Trophoblast cell (in vitro differentiated cells and primary cell): ENCODE measurements at regions not wholly inside any gene's neighbourhood (a gene's known extent, or its start where the extent isn't known, plus 50 kb on each side); places are given as distances from the start of the nearest gene placed in this dataset.

Source experiments
- DNase-seq, 2 donors: peaks; one replicate each; pipeline ENCODE4 v3.0.0-alpha.2; 2016
- H2AFZ ChIP-seq: 2 replicates; pipeline ENCODE4 v1.6.1; 2013; ENCODE audit warnings: low read length, moderate library complexity, mild to moderate bottlenecking; ENCODE audit not compliant: insufficient read depth, poor library complexity
- H2AK5ac ChIP-seq: 2 replicates; pipeline ENCODE4 v1.6.1; 2013; ENCODE audit warnings: mild to moderate bottlenecking, low read length
- H2BK120ac ChIP-seq: 2 replicates; pipeline ENCODE4 v1.6.1; 2013; ENCODE audit warnings: low read length, mild to moderate bottlenecking, moderate library complexity; ENCODE audit not compliant: insufficient read depth, poor library complexity
- H2BK12ac ChIP-seq: 2 replicates; pipeline ENCODE4 v1.6.1; 2013; ENCODE audit warnings: mild to moderate bottlenecking, low read length, moderate library complexity
- H2BK5ac ChIP-seq: 2 replicates; pipeline ENCODE4 v1.6.1; 2013; ENCODE audit warnings: low read length, low read depth, moderate library complexity, mild to moderate bottlenecking; ENCODE audit not compliant: poor library complexity
- H3K14ac ChIP-seq: 2 replicates; pipeline ENCODE4 v1.6.1; 2013; ENCODE audit warnings: mild to moderate bottlenecking, low read length
- H3K18ac ChIP-seq: 2 replicates; pipeline ENCODE4 v1.6.1; 2013; ENCODE audit warnings: mild to moderate bottlenecking, low read length
- H3K23ac ChIP-seq: 2 replicates; pipeline ENCODE4 v1.6.1; 2013; ENCODE audit warnings: low read length
- H3K27ac ChIP-seq: 2 replicates; pipeline ENCODE4 v1.5.1; 2013; ENCODE audit warnings: low read depth, mild to moderate bottlenecking, inconsistent platforms, low read length, moderate library complexity
- H3K27me3 ChIP-seq: 2 replicates; pipeline ENCODE4 v1.6.1; 2013; ENCODE audit warnings: inconsistent platforms, mild to moderate bottlenecking, low read length, moderate library complexity; ENCODE audit not compliant: insufficient read depth
- H3K36me3 ChIP-seq, 2 experiments: 1 replicate in 1 of 2; 2 replicates in 1 of 2; pipeline ENCODE4 v1.6.1; 2013; ENCODE audit warnings: low read length in 2 of 2, mild to moderate bottlenecking in 2 of 2, moderate library complexity in 1 of 2; ENCODE audit not compliant: insufficient read depth in 2 of 2, control insufficient read depth in 1 of 2
- H3K4ac ChIP-seq: 2 replicates; pipeline ENCODE4 v1.6.1; 2013; ENCODE audit warnings: low read depth, mild to moderate bottlenecking, low read length, moderate library complexity
- H3K4me1 ChIP-seq, 2 experiments: 1 replicate in 1 of 2; 2 replicates in 1 of 2; pipeline ENCODE4 v1.6.1; 2013; ENCODE audit warnings: low read length in 2 of 2, mild to moderate bottlenecking in 2 of 2, moderate library complexity in 1 of 2; ENCODE audit not compliant: insufficient read depth in 2 of 2, control insufficient read depth in 1 of 2
- H3K4me2 ChIP-seq: 2 replicates; pipeline ENCODE4 v1.6.1; 2013; ENCODE audit warnings: inconsistent platforms, mild to moderate bottlenecking, low read length, moderate library complexity
- H3K4me3 ChIP-seq: 2 replicates; pipeline ENCODE4 v1.5.1; 2013; ENCODE audit warnings: mild to moderate bottlenecking, low read depth, low read length, inconsistent platforms
- H3K79me1 ChIP-seq: one replicate; pipeline ENCODE4 v1.6.1; 2013; ENCODE audit warnings: low read length
- H3K79me2 ChIP-seq: 2 replicates; pipeline ENCODE4 v1.6.1; 2013; ENCODE audit warnings: low read length, mild to moderate bottlenecking; ENCODE audit not compliant: control insufficient read depth, insufficient read depth, poor library complexity
- H3K9ac ChIP-seq: 2 replicates; pipeline ENCODE4 v1.6.1; 2013; ENCODE audit warnings: mild to moderate bottlenecking, low read length
- H3K9me3 ChIP-seq: 2 replicates; pipeline ENCODE4 v1.6.1; 2013; ENCODE audit warnings: low read depth, mild to moderate bottlenecking, control low read depth, inconsistent platforms, low read length; ENCODE audit not compliant: insufficient read depth
- H4K12ac ChIP-seq: 2 replicates; pipeline ENCODE4 v1.6.1; 2013; ENCODE audit warnings: low read depth, mild to moderate bottlenecking, low read length, moderate library complexity
- H4K8ac ChIP-seq: 2 replicates; pipeline ENCODE4 v1.6.1; 2013; ENCODE audit warnings: low read depth, mild to moderate bottlenecking, low read length, moderate library complexity
- H4K91ac ChIP-seq: one replicate; pipeline ENCODE4 v1.6.1; 2013; ENCODE audit warnings: low read depth, mild to moderate bottlenecking, low read length, moderate library complexity
- WGBS: extraction: QIAGEN DNeasy Blood & Tissue Kit; methylation state at CpG from one replicate; pipeline ENCODE4 v1.1.7; 2013; ENCODE audit warnings: missing lambda C conversion rate; ENCODE audit not compliant: insufficient read length, insufficient coverage; ENCODE audit errors: extremely low coverage; 5-methylcytosine and 5-hydroxymethylcytosine counted together

- Histone ChIP-seq H3K4me1 (no peaks in the 10 kb centered on the region), H3K4me3 (no peak overlapping the region), H3K9me3 (no peaks in the 10 kb centered on the region), H3K79me1 (no peaks in the 10 kb centered on the region), H2BK12ac (no peak overlapping the region), H2BK5ac (no peak overlapping the region), H3K23ac (no peak overlapping the region), H2BK120ac (no peak overlapping the region), H2AFZ (no peak overlapping the region), H2AK5ac (no peak overlapping the region), H4K91ac (no peak overlapping the region), H3K27me3 (no peaks in the 10 kb centered on the region), H3K4me2 (no peak overlapping the region), H3K14ac (no peak overlapping the region), H3K79me2 (no peaks in the 10 kb centered on the region), H4K8ac (no peak overlapping the region), H3K36me3 (no peaks in the 10 kb centered on the region), H3K4ac (no peak overlapping the region), H4K12ac (no peak overlapping the region), H3K9ac (no peak overlapping the region), H3K18ac (no peak overlapping the region), H3K27ac (no peak overlapping the region)
- WGBS = no CpG with 5 or more reads among the region's 1 CpG
- DNase-seq = peak in 1 of 2 donors; percentile 3
Measured at GRCh38 chr6:48183178-48183577, 72.2 kb upstream of the PTCHD4 start.

GRCh38 chr6:48178700-48179099 lies 67.7 kb upstream of the PTCHD4 start:
- Histone ChIP-seq H3K4ac (no peak overlapping the region), H2BK5ac (no peak overlapping the region), H3K27ac (no peak overlapping the region), H3K23ac (no peak overlapping the region), H3K79me1 (no peaks in the 10 kb centered on the region), H2BK12ac (no peak overlapping the region), H4K12ac (no peak overlapping the region), H4K91ac (no peak overlapping the region), H4K8ac (no peak overlapping the region), H3K14ac (no peak overlapping the region), H3K4me1 (no peaks in the 10 kb centered on the region), H3K36me3 (no peaks in the 10 kb centered on the region), H2BK120ac (no peak overlapping the region), H3K18ac (no peak overlapping the region), H3K4me3 (no peak overlapping the region), H3K9ac (no peak overlapping the region), H3K4me2 (no peak overlapping the region), H2AK5ac (no peak overlapping the region), H3K79me2 (no peaks in the 10 kb centered on the region), H3K9me3 (no peaks in the 10 kb centered on the region), H3K27me3 (no peaks in the 10 kb centered on the region), H2AFZ (no peak overlapping the region)
- no peak for DNase-seq
- WGBS = no CpG with 5 or more reads among the region's 2 CpGs

GRCh38 chr6:48177786-48178185 lies 66.8 kb upstream of the PTCHD4 start:
- no peak overlapping the region for H3K23ac ChIP-seq
- H2BK120ac ChIP-seq = no peak overlapping the region
- no peak overlapping the region for H2AFZ ChIP-seq
- H3K4me1 ChIP-seq = no peaks in the 10 kb centered on the region
- no peak overlapping the region for H3K4ac ChIP-seq
- no peaks in the 10 kb centered on the region for H3K9me3 ChIP-seq
- H3K36me3 ChIP-seq = no peaks in the 10 kb centered on the region
- H3K79me2 ChIP-seq = no peaks in the 10 kb centered on the region
- no peak overlapping the region for H3K4me2 ChIP-seq
- no peak overlapping the region for H4K8ac ChIP-seq
- H3K9ac ChIP-seq = no peak overlapping the region
- no peak overlapping the region for H2AK5ac ChIP-seq
- no peak overlapping the region for H3K4me3 ChIP-seq
- H3K27me3 ChIP-seq = no peaks in the 10 kb centered on the region
- H4K12ac ChIP-seq = no peak overlapping the region
- no peaks in the 10 kb centered on the region for H3K79me1 ChIP-seq
- H2BK12ac ChIP-seq = no peak overlapping the region
- H3K18ac ChIP-seq = no peak overlapping the region
- no peak overlapping the region for H3K14ac ChIP-seq
- H3K27ac ChIP-seq = no peak overlapping the region
- WGBS = no CpG with 5 or more reads among the region's 3 CpGs
- DNase-seq = no peak
- H4K91ac ChIP-seq = no peak overlapping the region
- no peak overlapping the region for H2BK5ac ChIP-seq

- no CpG with 5 or more reads among the region's 6 CpGs for WGBS
- no peak overlapping the region for H3K4me2 ChIP-seq
Measured at GRCh38 chr6:48176645-48177308, 65.8 kb upstream of the PTCHD4 start.

More at GRCh38 chr6:48176645-48177308, 65.8 kb upstream of the PTCHD4 start:
- Histone ChIP-seq H2BK12ac (no peak overlapping the region), H2AK5ac (no peak overlapping the region), H3K18ac (no peak overlapping the region), H3K14ac (no peak overlapping the region), H3K9ac (no peak overlapping the region), H4K12ac (no peak overlapping the region), H3K9me3 (no peaks in the 10 kb centered on the region), H4K8ac (no peak overlapping the region), H3K4ac (no peak overlapping the region), H2BK5ac (no peak overlapping the region), H4K91ac (no peak overlapping the region), H3K4me3 (no peak overlapping the region), H3K4me1 (no peaks in the 10 kb centered on the region), H3K79me1 (no peaks in the 10 kb centered on the region), H3K27me3 (no peaks in the 10 kb centered on the region), H2AFZ (no peak overlapping the region), H3K23ac (no peak overlapping the region), H3K36me3 (no peaks in the 10 kb centered on the region), H3K27ac (no peak overlapping the region), H2BK120ac (no peak overlapping the region), H3K79me2 (no peaks in the 10 kb centered on the region)
- DNase-seq = no peak
